ENCODE measurements at regions not wholly inside any gene's neighbourhood (a gene's known extent, or its start where the extent isn't known, plus 50 kb on each side); places are given as distances from the start of the nearest gene placed in this dataset.

DNA sequence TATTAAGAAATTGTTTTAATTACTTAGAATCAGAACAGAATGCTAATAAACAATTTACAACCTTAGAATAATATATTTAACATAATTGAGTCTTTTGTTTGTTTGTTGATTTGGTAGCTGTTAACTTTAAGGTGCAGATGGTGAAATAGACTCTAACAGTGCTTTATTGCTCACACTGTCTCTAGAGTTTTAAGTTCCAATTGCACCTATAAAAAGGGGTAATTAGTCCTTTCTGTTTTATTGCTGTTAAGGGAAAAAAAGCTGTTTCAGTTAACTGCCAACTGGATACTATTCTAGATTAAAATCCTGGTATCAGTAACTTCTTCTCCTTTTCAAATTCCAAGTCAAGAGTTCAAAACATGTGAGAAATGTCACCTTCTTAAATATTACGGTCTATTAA is 197.6 kb upstream of the TMPRSS15 start:
- no peak for TF ChIP-seq ARNT (IDR thresholded peaks at IDR 0.05)
- no peak for TF ChIP-seq SUZ12 (IDR thresholded peaks at IDR 0.05)
- no peak for TF ChIP-seq SP1 (IDR thresholded peaks at IDR 0.05)
- TF ChIP-seq FOXM1 (IDR thresholded peaks at IDR 0.05; ENCODE audit: borderline replicate concordance), result no peak
- TF ChIP-seq, protein P1, sequence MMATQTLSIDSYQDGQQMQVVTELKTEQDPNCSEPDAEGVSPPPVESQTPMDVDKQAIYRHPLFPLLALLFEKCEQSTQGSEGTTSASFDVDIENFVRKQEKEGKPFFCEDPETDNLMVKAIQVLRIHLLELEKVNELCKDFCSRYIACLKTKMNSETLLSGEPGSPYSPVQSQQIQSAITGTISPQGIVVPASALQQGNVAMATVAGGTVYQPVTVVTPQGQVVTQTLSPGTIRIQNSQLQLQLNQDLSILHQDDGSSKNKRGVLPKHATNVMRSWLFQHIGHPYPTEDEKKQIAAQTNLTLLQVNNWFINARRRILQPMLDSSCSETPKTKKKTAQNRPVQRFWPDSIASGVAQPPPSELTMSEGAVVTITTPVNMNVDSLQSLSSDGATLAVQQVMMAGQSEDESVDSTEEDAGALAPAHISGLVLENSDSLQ (IDR thresholded peaks at IDR 0.05), result no peak
- TF ChIP-seq CTBP1 (IDR thresholded peaks at IDR 0.05; ENCODE audit: borderline replicate concordance), result no peak
- TF ChIP-seq ELF4 (IDR thresholded peaks at IDR 0.05), result no peak
- no peak for TF ChIP-seq BHLHE40 (IDR thresholded peaks at IDR 0.05; ENCODE audit: borderline replicate concordance)
- TF ChIP-seq LEF1 (IDR thresholded peaks at IDR 0.05; ENCODE audit: borderline replicate concordance), result no peak
- no peak for TF ChIP-seq NFRKB (IDR thresholded peaks at IDR 0.05)
- no peak for TF ChIP-seq L3MBTL2 (conservative IDR thresholded peaks at IDR 0.05)
- no peak for TF ChIP-seq FOXA1 (IDR thresholded peaks at IDR 0.05)

All from HEK293T (cell line).